HL-60 (cell line): ENCODE measurements at regions not wholly inside any gene's neighbourhood (a gene's known extent, or its start where the extent isn't known, plus 50 kb on each side); places are given as distances from the start of the nearest gene placed in this dataset.

ENCODE experiments used
- DNase-seq, 2 experiments: peaks; one replicate each; pipeline ENCODE4 v3.0.0-alpha.2; 2010 to 2020; ENCODE audit warnings: low read depth in 1 of 2, low spot score in 1 of 2
- H3K27ac ChIP-seq: fragments of 250-450 bp; sonication (Bioruptor Pico); replicated peaks from 2 replicates; pipeline ENCODE4 v1.5.1; 2020; ENCODE audit warnings: mild to moderate bottlenecking, moderate library complexity
- H3K27me3 ChIP-seq: fragments of 250-450 bp; sonication (Bioruptor Pico); 2 replicates; pipeline ENCODE4 v1.5.1; 2021; ENCODE audit warnings: mild to moderate bottlenecking, moderate library complexity; ENCODE audit not compliant: insufficient read depth, poor library complexity, severe bottlenecking
- H3K4me3 ChIP-seq: replicated peaks from 2 replicates; pipeline ENCODE4 v1.5.1; 2011; ENCODE audit warnings: mild to moderate bottlenecking, control low read depth, low read length; ENCODE audit not compliant: insufficient read depth
- GABPA ChIP-seq: IDR thresholded peaks from 2 replicates; pipeline ENCODE4 v1.6.1; 2012; ENCODE audit warnings: low read depth
- POLR2AphosphoS5 ChIP-seq: IDR thresholded peaks from 2 replicates; pipeline ENCODE4 v1.6.1; 2012; ENCODE audit warnings: low read depth
- REST ChIP-seq: IDR thresholded peaks from 2 replicates; pipeline ENCODE4 v1.6.1; 2012; ENCODE audit warnings: low read depth; ENCODE audit not compliant: insufficient replicate concordance
- SPI1 ChIP-seq: IDR thresholded peaks from 2 replicates; pipeline ENCODE4 v1.6.1; 2012; ENCODE audit warnings: low read depth, mild to moderate bottlenecking, borderline replicate concordance
- TF ChIP-seq, protein P1 (sequence below): IDR thresholded peaks from one replicate; pipeline ENCODE4 v1.5.1; 2011; ENCODE audit warnings: low read length, control low read depth, inconsistent platforms; ENCODE audit not compliant: insufficient read depth

GRCh38 chr12:48286665-48287064 lies 64.1 kb downstream of the ZNF641 start:
- Histone ChIP-seq H3K27ac (no peak overlapping the region), H3K4me3 (no peak overlapping the region), H3K27me3 (no peaks in the 10 kb centered on the region)
- TF ChIP-seq, protein P1, sequence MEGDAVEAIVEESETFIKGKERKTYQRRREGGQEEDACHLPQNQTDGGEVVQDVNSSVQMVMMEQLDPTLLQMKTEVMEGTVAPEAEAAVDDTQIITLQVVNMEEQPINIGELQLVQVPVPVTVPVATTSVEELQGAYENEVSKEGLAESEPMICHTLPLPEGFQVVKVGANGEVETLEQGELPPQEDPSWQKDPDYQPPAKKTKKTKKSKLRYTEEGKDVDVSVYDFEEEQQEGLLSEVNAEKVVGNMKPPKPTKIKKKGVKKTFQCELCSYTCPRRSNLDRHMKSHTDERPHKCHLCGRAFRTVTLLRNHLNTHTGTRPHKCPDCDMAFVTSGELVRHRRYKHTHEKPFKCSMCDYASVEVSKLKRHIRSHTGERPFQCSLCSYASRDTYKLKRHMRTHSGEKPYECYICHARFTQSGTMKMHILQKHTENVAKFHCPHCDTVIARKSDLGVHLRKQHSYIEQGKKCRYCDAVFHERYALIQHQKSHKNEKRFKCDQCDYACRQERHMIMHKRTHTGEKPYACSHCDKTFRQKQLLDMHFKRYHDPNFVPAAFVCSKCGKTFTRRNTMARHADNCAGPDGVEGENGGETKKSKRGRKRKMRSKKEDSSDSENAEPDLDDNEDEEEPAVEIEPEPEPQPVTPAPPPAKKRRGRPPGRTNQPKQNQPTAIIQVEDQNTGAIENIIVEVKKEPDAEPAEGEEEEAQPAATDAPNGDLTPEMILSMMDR: peak; percentile 19
- TF ChIP-seq REST (no peak), GABPA (no peak), POLR2AphosphoS5 (no peak), SPI1 (no peak)
- DNase-seq: peak in 1 of 2 experiments; percentile 29

DNA sequence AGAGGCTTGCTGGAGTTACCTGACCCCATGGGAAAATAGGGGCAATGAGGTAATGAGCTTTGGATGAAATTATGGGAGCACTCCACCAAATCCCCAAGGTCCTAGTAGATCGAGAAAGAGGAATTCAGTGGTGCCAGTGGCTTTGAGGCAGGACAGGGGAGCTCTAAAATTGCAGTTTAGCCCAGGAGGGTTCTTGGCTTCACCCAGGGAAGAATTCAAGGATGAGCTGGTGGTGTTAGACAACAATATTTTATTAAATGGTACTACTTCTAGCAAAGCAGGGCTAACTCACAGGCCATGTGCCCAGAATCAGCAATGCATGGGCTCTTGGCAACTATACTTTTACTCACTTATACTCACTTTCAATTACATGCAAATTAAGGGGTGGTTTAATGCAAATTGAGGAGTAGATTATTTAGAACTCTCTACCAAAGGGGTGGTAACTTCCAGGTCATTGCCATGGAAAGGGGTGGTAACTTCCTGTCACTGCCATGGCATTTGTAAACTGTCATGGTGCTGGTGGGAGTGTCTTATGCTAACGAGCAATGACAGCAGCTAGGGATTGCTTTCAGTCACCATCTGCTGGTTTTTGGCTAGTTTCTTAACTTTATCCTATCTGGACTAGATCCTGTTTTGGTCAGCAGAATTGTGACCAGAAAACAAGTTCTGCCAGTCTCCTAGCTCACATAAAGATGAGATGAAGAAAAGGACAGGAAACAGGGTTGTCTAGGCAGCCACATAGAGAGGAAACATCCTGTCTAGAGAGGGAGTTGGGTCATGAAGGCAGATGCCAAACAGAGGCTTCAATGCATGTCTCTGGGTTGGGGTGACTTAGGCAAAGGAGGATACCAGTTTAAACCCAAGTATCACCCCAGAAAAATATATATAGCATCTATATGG lies 64.7 kb downstream of the ZNF641 start:
- H3K27ac ChIP-seq: no peak overlapping the region
- H3K4me3 ChIP-seq: no peak overlapping the region
- peak in 1 of 2 experiments; percentile 18 for DNase-seq
- TF ChIP-seq, protein P1: no peak
- TF ChIP-seq GABPA: 0 out of 2 replicates have a peak, but pooled peaks have one; percentile 15
- no peaks in the 10 kb centered on the region for H3K27me3 ChIP-seq

- H3K27ac ChIP-seq: no peak overlapping the region
- H3K4me3 ChIP-seq: no peak overlapping the region
- peak in 1 of 2 experiments; percentile 8 for DNase-seq
- H3K27me3 ChIP-seq: no peaks in the 10 kb centered on the region
- TF ChIP-seq REST (no peak), POLR2AphosphoS5 (no peak), SPI1 (no peak), GABPA (no peak)
- TF ChIP-seq, protein P1: no peak
These were observed 68.9 kb downstream of the ZNF641 start for GRCh38 chr12:48281811-48282210.

DNA sequence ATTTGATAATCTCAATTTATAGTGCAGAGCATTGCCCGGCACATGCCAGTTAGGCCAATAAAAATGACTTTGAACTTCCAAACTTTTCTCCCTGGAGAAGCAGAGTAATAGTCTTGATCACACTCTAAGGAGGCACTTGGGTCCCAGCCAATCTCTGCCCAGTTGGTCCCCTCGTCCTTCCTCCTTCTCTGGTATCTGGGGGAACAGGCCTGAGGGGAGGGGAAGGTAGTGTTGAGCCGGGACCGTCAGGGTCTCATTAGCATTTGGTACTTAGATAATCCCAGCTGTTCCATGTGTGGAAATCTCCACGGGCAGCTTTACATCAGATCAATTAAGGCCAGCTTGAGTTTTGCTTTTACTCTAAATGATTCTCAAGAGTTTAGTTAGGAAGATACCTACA lies 70.1 kb downstream of the ZNF641 start:
- H3K4me3 ChIP-seq: no peak overlapping the region
- no peak for DNase-seq
- H3K27ac ChIP-seq: no peak overlapping the region; the same call in 1 of the 2 replicates
- H3K27me3 ChIP-seq: no peaks in the 10 kb centered on the region
- TF ChIP-seq SPI1: no peak
- TF ChIP-seq GABPA: no peak
- no peak for TF ChIP-seq POLR2AphosphoS5
- TF ChIP-seq REST: no peak
